Endothelial cell of umbilical vein (primary cell): ENCODE measurements at regions not wholly inside any gene's neighbourhood (a gene's known extent, or its start where the extent isn't known, plus 50 kb on each side); places are given as distances from the start of the nearest gene placed in this dataset.

Experiments used
- BruUV-seq: library from RNA; stranded (reverse); fragments of 400-500 nt; replicated peaks from 2 replicates; lab custom pipeline; 2021; lab: Mats Ljungman, UMichigan
- CTCF ChIA-PET: fragments of 300-600, 350-600 bp; sonication (Branson Sonifier 250); formaldehyde crosslinking; loops from one replicate; lab custom pipeline; 2021; ENCODE audit warnings: antibody characterized with exemption, inconsistent platforms; lab: Charles Lee
- POLR2A ChIA-PET: fragments of 300-600, 350-600 bp; sonication (Branson Sonifier 250); formaldehyde crosslinking; loops from one replicate; lab custom pipeline; 2021; ENCODE audit warnings: antibody characterized with exemption, inconsistent platforms; lab: Charles Lee
- DNase-seq: peaks from one replicate; pipeline ENCODE4 v3.0.0-alpha.2; 2011; ENCODE audit warnings: low read depth, low spot score
- FAIRE-seq: peaks from 2 replicates; lab custom pipeline; 2011; peaks lifted over from hg19 to GRCh38; lab: Jason Lieb, UNC
- H2AFZ ChIP-seq: 2 replicates; pipeline ENCODE4 v1.6.0; 2012; ENCODE audit warnings: low read depth, low read length, control low read depth, inconsistent platforms
- H3K27ac ChIP-seq: 2 replicates; pipeline ENCODE4 v1.5.1; 2011; ENCODE audit warnings: low read depth, mild to moderate bottlenecking, control low read depth, low read length, moderate library complexity; ENCODE audit not compliant: insufficient read depth
- H3K27me3 ChIP-seq, 2 experiments: 2 replicates each; pipeline versions ENCODE4 v1.6.0 to v1.6.1; 2011; ENCODE audit warnings: low read length in 2 of 2, mixed read lengths in 1 of 2; ENCODE audit not compliant: control insufficient read depth in 2 of 2, insufficient read depth in 2 of 2
- H3K36me3 ChIP-seq, 2 experiments: 2 replicates in 1 of 2; 3 replicates in 1 of 2; pipeline ENCODE4 v1.5.1; 2011; ENCODE audit warnings: low read length in 2 of 2, mild to moderate bottlenecking in 1 of 2, moderate library complexity in 1 of 2; ENCODE audit not compliant: control insufficient read depth in 2 of 2, insufficient read depth in 2 of 2; ENCODE audit errors: extremely low read depth in 1 of 2
- H3K4me1 ChIP-seq: 3 replicates; pipeline ENCODE4 v1.5.1; 2011; ENCODE audit warnings: mild to moderate bottlenecking, low read length; ENCODE audit not compliant: control insufficient read depth, insufficient read depth; ENCODE audit errors: extremely low read depth
- H3K4me2 ChIP-seq: 2 replicates; pipeline ENCODE4 v1.6.1; 2011; ENCODE audit warnings: low read length, control low read depth, mixed read lengths; ENCODE audit not compliant: insufficient read depth
- H3K4me3 ChIP-seq, 3 experiments: fragments of 200-600 bp in 1 of 3; sonication (generic), shearing (Covaris generic) in 1 of 3; replicated peaks in 1 of 3; 2 replicates each; pipeline ENCODE4 v1.5.1; 2011 to 2016; ENCODE audit warnings: control low read depth in 3 of 3, low read length in 3 of 3, mild to moderate bottlenecking in 2 of 3, inconsistent platforms in 1 of 3, low read depth in 1 of 3, moderate library complexity in 1 of 3; ENCODE audit not compliant: insufficient read depth in 1 of 3
- H3K79me2 ChIP-seq: 2 replicates; pipeline ENCODE4 v1.6.0; 2012; ENCODE audit warnings: low read length, inconsistent platforms; ENCODE audit not compliant: control insufficient read depth, insufficient read depth
- H3K9ac ChIP-seq: replicated peaks from 2 replicates; pipeline ENCODE3; 2011; ENCODE audit warnings: low read length, control low read depth; ENCODE audit not compliant: insufficient read depth; ENCODE audit errors: extremely low read depth
- H3K9me1 ChIP-seq: replicated peaks from 3 replicates; pipeline ENCODE4 v1.6.0; 2011; ENCODE audit warnings: mild to moderate bottlenecking, low read length; ENCODE audit not compliant: control insufficient read depth, insufficient read depth; ENCODE audit errors: extremely low read depth
- H3K9me3 ChIP-seq: replicated peaks from 2 replicates; pipeline ENCODE4 v1.5.1; 2012; ENCODE audit warnings: low read length, inconsistent platforms; ENCODE audit not compliant: control insufficient read depth, insufficient read depth
- H4K20me1 ChIP-seq: replicated peaks from 2 replicates; pipeline ENCODE3; 2011; ENCODE audit warnings: mild to moderate bottlenecking, low read length; ENCODE audit not compliant: control insufficient read depth, insufficient read depth; ENCODE audit errors: extremely low read depth
- CTCF ChIP-seq, 2 donors: IDR thresholded peaks; 1 replicate in 1 of 2; 2 replicates in 1 of 2; pipeline ENCODE4 v1.5.1; 2011; ENCODE audit warnings: low read length in 2 of 2, mild to moderate bottlenecking in 2 of 2, moderate library complexity in 2 of 2, control low read depth in 1 of 2, inconsistent platforms in 1 of 2, low read depth in 1 of 2; ENCODE audit not compliant: insufficient read depth in 1 of 2; ENCODE audit errors: extremely low read depth in 1 of 2
- EZH2 ChIP-seq: IDR thresholded peaks from 2 replicates; pipeline ENCODE4 v1.6.1; 2012; ENCODE audit warnings: borderline replicate concordance, low read depth, mild to moderate bottlenecking, moderate library complexity, low read length, inconsistent platforms; ENCODE audit not compliant: severe bottlenecking
- FOS ChIP-seq: IDR thresholded peaks from 2 replicates; pipeline ENCODE4 v1.6.1; 2011; ENCODE audit warnings: mild to moderate bottlenecking, low read length, moderate library complexity, borderline replicate concordance; ENCODE audit not compliant: insufficient read depth
- GATA2 ChIP-seq: IDR thresholded peaks from 2 replicates; pipeline ENCODE4 v1.7.0; 2011; ENCODE audit warnings: low read depth, mild to moderate bottlenecking, moderate library complexity, mixed read lengths, low read length; ENCODE audit not compliant: insufficient read length, insufficient read depth
- JUN ChIP-seq: IDR thresholded peaks from 2 replicates; pipeline ENCODE4 v1.6.1; 2011; ENCODE audit warnings: borderline replicate concordance, low read depth; ENCODE audit not compliant: insufficient read length, insufficient read depth
- MYC ChIP-seq: IDR thresholded peaks from one replicate; pipeline ENCODE4 v1.6.1; 2011; ENCODE audit warnings: mild to moderate bottlenecking, low read depth, low read length
- POLR2A ChIP-seq: IDR thresholded peaks from 2 replicates; pipeline ENCODE4 v1.6.1; 2012; ENCODE audit warnings: low read depth, mild to moderate bottlenecking, control low read depth, low read length
- POLR2AphosphoS5 ChIP-seq: IDR thresholded peaks from 2 replicates; pipeline ENCODE4 v1.6.1; 2012; ENCODE audit warnings: low read depth, mild to moderate bottlenecking, control low read depth, low read length, moderate library complexity; ENCODE audit not compliant: insufficient read depth
- dilution Hi-C: fragments of 300-500 bp; cut with MboI; formaldehyde crosslinking; loops from one replicate; pipeline ENCODE4 v1.15.0; 2019; ENCODE audit warnings: low sequenced_read_pairs; ENCODE audit not compliant: extremely low pct_ligation_motif_present
- intact Hi-C: fragments of 100-400 bp; cut with micrococcal nuclease; formaldehyde crosslinking; loops from one replicate; pipeline ENCODE4 v1.10.0; 2022
- TF ChIP-seq, protein P1 (sequence below): IDR thresholded peaks from 2 replicates; pipeline ENCODE4 v1.6.1; 2011; ENCODE audit not compliant: insufficient read depth, insufficient read length

GRCh38 chr6:2496291-2496690 is 250.9 kb upstream of the GMDS start:
- POLR2A ChIA-PET, result no interaction called here
- Histone ChIP-seq H3K27me3 (no peaks in the 10 kb centered on the region), H3K9me1 (no peaks in the 10 kb centered on the region), H3K4me2 (no peak overlapping the region), H3K4me3 (no peak overlapping the region), H3K79me2 (no peaks in the 10 kb centered on the region), H3K4me1 (peaks cover 7% of the 10 kb centered on the region), H4K20me1 (no peaks in the 10 kb centered on the region), H2AFZ (no peak overlapping the region), H3K27ac (no peak overlapping the region), H3K9ac (no peak overlapping the region), H3K9me3 (no peaks in the 10 kb centered on the region), H3K36me3 (no peaks in the 10 kb centered on the region)
- dilution Hi-C loops, result no loop called here
- TF ChIP-seq GATA2 (no peak), FOS (no peak), EZH2 (no peak)
- BruUV-seq, result no TSS peak
- intact Hi-C loops, result loop anchor here (10.0 kb wide), 1 partner anchor 1991 kb away; no protein-coding TSS in a partner anchor
- DNase-seq (no peak), FAIRE-seq (no peak)
- CTCF ChIA-PET, result no interaction called here

- intact Hi-C loops (loop anchor here (10.0 kb wide), 1 partner anchor 1988 kb away; no protein-coding TSS in a partner anchor), dilution Hi-C loops (no loop called here)
- DNase-seq (no peak), FAIRE-seq (no peak)
- no peak overlapping the region for H3K9ac ChIP-seq
- H3K36me3 ChIP-seq, result no peaks in the 10 kb centered on the region
- BruUV-seq, result no TSS peak
- no peaks in the 10 kb centered on the region for H3K9me3 ChIP-seq
- H3K4me3 ChIP-seq, result no peak overlapping the region
- no peak overlapping the region for H3K4me2 ChIP-seq
- no peak overlapping the region for H2AFZ ChIP-seq
- no peak overlapping the region for H3K27ac ChIP-seq
- no peaks in the 10 kb centered on the region for H3K79me2 ChIP-seq
- H3K4me1 ChIP-seq, result peaks cover 3% of the 10 kb centered on the region
- TF ChIP-seq CTCF (IDR thresholded peaks at IDR 0.05; ENCODE audit: extremely low read depth in 1 of 2, insufficient read depth in 1 of 2, low read depth in 1 of 2, low read length in 2 of 2) (no peak), MYC (no peak), EZH2 (no peak), FOS (no peak), POLR2AphosphoS5 (no peak), POLR2A (no peak), GATA2 (no peak), JUN (no peak)
- TF ChIP-seq, protein P1, sequence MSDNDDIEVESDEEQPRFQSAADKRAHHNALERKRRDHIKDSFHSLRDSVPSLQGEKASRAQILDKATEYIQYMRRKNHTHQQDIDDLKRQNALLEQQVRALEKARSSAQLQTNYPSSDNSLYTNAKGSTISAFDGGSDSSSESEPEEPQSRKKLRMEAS, result no peak
- ChIA-PET POLR2A (no interaction called here), CTCF (interaction anchor here (1.2 kb wide), 1 partner anchor 44 kb away, joined by 3 read pairs; no protein-coding TSS in a partner anchor)
- no peaks in the 10 kb centered on the region for H4K20me1 ChIP-seq
- H3K9me1 ChIP-seq, result no peaks in the 10 kb centered on the region
- no peaks in the 10 kb centered on the region for H3K27me3 ChIP-seq
Measured at GRCh38 chr6:2492686-2493523, 247.5 kb upstream of the GMDS start.
